H1 (cell line): ENCODE measurements at regions not wholly inside any gene's neighbourhood (a gene's known extent, or its start where the extent isn't known, plus 50 kb on each side); places are given as distances from the start of the nearest gene placed in this dataset.

ENCODE experiments used
- BACH1 ChIP-seq: IDR thresholded peaks from 2 replicates; pipeline ENCODE4 v1.6.1; 2012; ENCODE audit warnings: low read length, improper control_type of control experiment
- BRCA1 ChIP-seq: IDR thresholded peaks from 2 replicates; pipeline ENCODE4 v1.6.1; 2012; ENCODE audit warnings: low read depth, low read length, improper control_type of control experiment
- CHD7 ChIP-seq: fragments of 300-600 bp; sonication (generic); IDR thresholded peaks from 2 replicates; pipeline ENCODE4 v1.7.1; 2012; ENCODE audit warnings: low read length, moderate library complexity, mild to moderate bottlenecking, inconsistent platforms; ENCODE audit not compliant: insufficient replicate concordance
- EZH2 ChIP-seq: fragments of 200-600 bp; sonication (generic); IDR thresholded peaks from 2 replicates; pipeline ENCODE4 v1.7.1; 2012; ENCODE audit warnings: low read depth, mild to moderate bottlenecking, moderate library complexity, low read length, inconsistent platforms; ENCODE audit not compliant: severe bottlenecking
- KDM4A ChIP-seq: IDR thresholded peaks from one replicate; pipeline ENCODE4 v1.7.1; 2012; ENCODE audit warnings: low read depth, mild to moderate bottlenecking, moderate library complexity, low read length, inconsistent platforms; ENCODE audit not compliant: severe bottlenecking
- MAFK ChIP-seq: IDR thresholded peaks from 2 replicates; pipeline ENCODE4 v1.6.1; 2012; ENCODE audit warnings: low read depth, mild to moderate bottlenecking, improper control_type of control experiment, low read length
- TEAD4 ChIP-seq: IDR thresholded peaks from 2 replicates; pipeline ENCODE4 v1.6.1; 2012; ENCODE audit warnings: low read depth, low read length, inconsistent platforms, mixed read lengths

- TF ChIP-seq CHD7 (no peak), MAFK (no peak), BRCA1 (no peak), EZH2 (no peak), BACH1 (no peak), KDM4A (no peak), TEAD4 (no peak)
Observed at GRCh38 chr4:7128234-7128633, 60.4 kb upstream of the GRPEL1 start (continued).
